KMS-11 (cell line): ENCODE measurements at regions not wholly inside any gene's neighbourhood (a gene's known extent, or its start where the extent isn't known, plus 50 kb on each side); places are given as distances from the start of the nearest gene placed in this dataset.
"Not testable (repeated sequence)": the region's sequence is repeated elsewhere in the genome, so short reads cannot be mapped to it uniquely, and the experiment has no call there.

Experiments used
- H2AFZ ChIP-seq: fragments of 200-600 bp; sonication (generic); 2 replicates; pipeline ENCODE4 v1.6.1; 2016; ENCODE audit warnings: antibody characterized with exemption, mixed run types, low read depth
- H3K27ac ChIP-seq: fragments of 200-600 bp; sonication (generic); 2 replicates; pipeline ENCODE4 v1.6.1; 2016; ENCODE audit warnings: mild to moderate bottlenecking, mixed run types
- H3K27me3 ChIP-seq: fragments of 200-600 bp; sonication (generic); 2 replicates; pipeline ENCODE4 v1.6.1; 2017; ENCODE audit warnings: mild to moderate bottlenecking, low read depth, mixed run types, moderate library complexity; ENCODE audit not compliant: insufficient read depth
- H3K36me3 ChIP-seq: fragments of 200-600 bp; sonication (generic); 2 replicates; pipeline ENCODE4 v1.6.1; 2017; ENCODE audit warnings: mild to moderate bottlenecking, mixed run types; ENCODE audit not compliant: insufficient read depth
- H3K4me1 ChIP-seq: fragments of 200-600 bp; sonication (generic); 2 replicates; pipeline ENCODE4 v1.6.1; 2016; ENCODE audit warnings: mild to moderate bottlenecking, low read depth, mixed run types; ENCODE audit not compliant: poor library complexity, severe bottlenecking
- H3K4me2 ChIP-seq: fragments of 200-600 bp; sonication (generic); 2 replicates; pipeline ENCODE4 v1.7.0; 2016; ENCODE audit warnings: mild to moderate bottlenecking, mixed run types
- H3K4me3 ChIP-seq: fragments of 200-600 bp; sonication (generic); IDR thresholded peaks from 2 replicates; pipeline ENCODE4 v1.6.1; 2017; ENCODE audit warnings: low read depth, low read length, mixed read lengths; ENCODE audit not compliant: insufficient read depth
- H3K79me2 ChIP-seq: fragments of 200-600 bp; sonication (generic); 2 replicates; pipeline ENCODE4 v1.6.1; 2016; ENCODE audit warnings: low read depth, mixed run types; ENCODE audit not compliant: insufficient read depth
- H3K9ac ChIP-seq: fragments of 200-600 bp; sonication (generic); 2 replicates; pipeline ENCODE4 v1.6.1; 2016; ENCODE audit warnings: mild to moderate bottlenecking, mixed run types
- H4K20me1 ChIP-seq: fragments of 200-600 bp; sonication (generic); 2 replicates; pipeline ENCODE4 v1.6.1; 2016; ENCODE audit warnings: mild to moderate bottlenecking, mixed run types; ENCODE audit not compliant: insufficient read depth
- CTCF ChIP-seq: fragments of 200-600 bp; sonication (generic); conservative IDR thresholded peaks from 2 replicates; pipeline ENCODE4 v1.6.1; 2017; ENCODE audit warnings: low read depth, mild to moderate bottlenecking, antibody characterized with exemption, low read length, moderate library complexity, mixed read lengths

- TF ChIP-seq CTCF = no peak
Measured at GRCh38 chr10:46216003-46216634, 70.7 kb upstream of the ANTXRL start.

GRCh38 chr10:46216836-46217751 lies 69.7 kb upstream of the ANTXRL start:
- no peak overlapping the region for H3K4me3 ChIP-seq
- TF ChIP-seq CTCF = no peak
- H3K9ac ChIP-seq = no peak overlapping the region
- H2AFZ ChIP-seq = no peak overlapping the region
- no peaks in the 10 kb centered on the region for H3K27me3 ChIP-seq
- H3K4me1 ChIP-seq = no peaks in the 10 kb centered on the region
- no peak overlapping the region for H3K4me2 ChIP-seq
- no peaks in the 10 kb centered on the region for H3K79me2 ChIP-seq
- H4K20me1 ChIP-seq = no peaks in the 10 kb centered on the region
- H3K36me3 ChIP-seq = no peaks in the 10 kb centered on the region
- no peak overlapping the region for H3K27ac ChIP-seq

More at GRCh38 chr10:46216003-46216634, 70.7 kb upstream of the ANTXRL start:
- Histone ChIP-seq H3K4me3 (no peak overlapping the region), H3K27ac (no peak overlapping the region), H3K4me1 (no peaks in the 10 kb centered on the region), H3K27me3 (no peaks in the 10 kb centered on the region), H2AFZ (no peak overlapping the region), H3K9ac (no peak overlapping the region), H3K79me2 (no peaks in the 10 kb centered on the region), H3K4me2 (no peak overlapping the region), H3K36me3 (no peaks in the 10 kb centered on the region), H4K20me1 (no peaks in the 10 kb centered on the region)

- H3K79me2 ChIP-seq = no peaks in the 10 kb centered on the region
- H3K36me3 ChIP-seq = no peaks in the 10 kb centered on the region
- no peak for TF ChIP-seq CTCF
- no peak overlapping the region for H3K4me2 ChIP-seq
- no peak overlapping the region for H3K4me3 ChIP-seq
- H3K9ac ChIP-seq = no peak overlapping the region
- H3K27me3 ChIP-seq = no peaks in the 10 kb centered on the region
- H3K4me1 ChIP-seq = no peaks in the 10 kb centered on the region
- no peak overlapping the region for H3K27ac ChIP-seq
- no peak overlapping the region for H2AFZ ChIP-seq
- no peaks in the 10 kb centered on the region for H4K20me1 ChIP-seq
Measured at GRCh38 chr10:46217752-46218453, 68.9 kb upstream of the ANTXRL start.

GRCh38 chr10:46218921-46219320 lies 67.9 kb upstream of the ANTXRL start:
- Histone ChIP-seq H3K79me2 (no peaks in the 10 kb centered on the region), H3K27ac (no peak overlapping the region), H2AFZ (no peak overlapping the region), H3K4me2 (no peak overlapping the region), H3K4me1 (no peaks in the 10 kb centered on the region), H4K20me1 (no peaks in the 10 kb centered on the region), H3K27me3 (no peaks in the 10 kb centered on the region), H3K9ac (no peak overlapping the region), H3K4me3 (no peak overlapping the region), H3K36me3 (no peaks in the 10 kb centered on the region)
- no peak for TF ChIP-seq CTCF

GRCh38 chr10:46219431-46219990 lies 67.3 kb upstream of the ANTXRL start:
- not testable (repeated sequence) for H3K9ac ChIP-seq, H3K36me3 ChIP-seq, H3K4me3 ChIP-seq, H3K4me2 ChIP-seq, H3K27me3 ChIP-seq, H3K79me2 ChIP-seq, H3K27ac ChIP-seq, H3K4me1 ChIP-seq, H2AFZ ChIP-seq, H4K20me1 ChIP-seq
